Endothelial cell of umbilical vein (primary cell): ENCODE measurements at regions not wholly inside any gene's neighbourhood (a gene's known extent, or its start where the extent isn't known, plus 50 kb on each side); places are given as distances from the start of the nearest gene placed in this dataset.

Experiments
- CTCF ChIP-seq, 2 donors: IDR thresholded peaks; 1 replicate in 1 of 2; 2 replicates in 1 of 2; pipeline ENCODE4 v1.5.1; 2011; ENCODE audit warnings: low read length in 2 of 2, mild to moderate bottlenecking in 2 of 2, moderate library complexity in 2 of 2, control low read depth in 1 of 2, inconsistent platforms in 1 of 2, low read depth in 1 of 2; ENCODE audit not compliant: insufficient read depth in 1 of 2; ENCODE audit errors: extremely low read depth in 1 of 2
- GATA2 ChIP-seq: IDR thresholded peaks from 2 replicates; pipeline ENCODE4 v1.7.0; 2011; ENCODE audit warnings: low read depth, mild to moderate bottlenecking, moderate library complexity, mixed read lengths, low read length; ENCODE audit not compliant: insufficient read length, insufficient read depth
- POLR2A ChIP-seq: IDR thresholded peaks from 2 replicates; pipeline ENCODE4 v1.6.1; 2012; ENCODE audit warnings: low read depth, mild to moderate bottlenecking, control low read depth, low read length

- TF ChIP-seq GATA2 (no peak), CTCF (IDR thresholded peaks at IDR 0.05; ENCODE audit: extremely low read depth in 1 of 2, insufficient read depth in 1 of 2, low read depth in 1 of 2, low read length in 2 of 2) (no peak), POLR2A (no peak)
Measured at GRCh38 chr2:20107352-20107751, 55.9 kb upstream of the LAPTM4A start.
